IMR-90 (cell line): ENCODE measurements at regions not wholly inside any gene's neighbourhood (a gene's known extent, or its start where the extent isn't known, plus 50 kb on each side); places are given as distances from the start of the nearest gene placed in this dataset.

ENCODE experiments used
- ATAC-seq: fragments of 200-7000 bp; cut with Tn5 transposase; 2 replicates; pipeline ENCODE4 v1.9.1; 2020; ENCODE audit warnings: low read depth, mild to moderate bottlenecking, moderate library complexity
- BruUV-seq: library from RNA; stranded (reverse); fragments of 400-500 nt; replicated peaks from 2 replicates; lab custom pipeline; 2021; lab: Mats Ljungman, UMichigan
- CTCF ChIA-PET: fragments of 300-600 bp; formaldehyde crosslinking; extraction: SDS; loops from one replicate; lab custom pipeline; 2021; ENCODE audit warnings: antibody characterized with exemption; lab: Yijun Ruan, JAX
- POLR2A ChIA-PET: fragments of 300-600 bp; sonication (Branson Sonifier 250); formaldehyde crosslinking; loops from one replicate; lab custom pipeline; 2022; ENCODE audit warnings: antibody characterized with exemption; ENCODE audit not compliant: unreplicated experiment; lab: Charles Lee
- DNase-seq: peaks from one replicate; pipeline ENCODE4 v3.0.0; 2013
- H2AFZ ChIP-seq: replicated peaks from 2 replicates; pipeline ENCODE3; 2013; ENCODE audit warnings: low read length, mild to moderate bottlenecking; ENCODE audit not compliant: poor library complexity
- H2AK5ac ChIP-seq: 2 replicates; pipeline ENCODE4 v1.6.1; 2013; ENCODE audit warnings: low read depth, low read length, inconsistent platforms
- H2AK9ac ChIP-seq: replicated peaks from 2 replicates; pipeline ENCODE3; 2013; ENCODE audit warnings: mild to moderate bottlenecking, low read depth, low read length, moderate library complexity; ENCODE audit not compliant: poor library complexity
- H2BK120ac ChIP-seq: 2 replicates; pipeline ENCODE4 v1.6.1; 2013; ENCODE audit warnings: low read depth, low read length, inconsistent platforms
- H2BK15ac ChIP-seq: 3 replicates; pipeline ENCODE4 v1.6.1; 2013; ENCODE audit warnings: low read depth, low read length, inconsistent platforms
- H2BK20ac ChIP-seq: 2 replicates; pipeline ENCODE4 v1.6.1; 2013; ENCODE audit warnings: low read depth, mild to moderate bottlenecking, inconsistent platforms, low read length, moderate library complexity
- H2BK5ac ChIP-seq: 2 replicates; pipeline ENCODE4 v1.6.1; 2013; ENCODE audit warnings: mild to moderate bottlenecking, low read depth, low read length, inconsistent platforms; ENCODE audit not compliant: poor library complexity, severe bottlenecking
- H3K14ac ChIP-seq: replicated peaks from 2 replicates; pipeline ENCODE4 v1.6.1; 2013; ENCODE audit warnings: low read depth, low read length, inconsistent platforms
- H3K18ac ChIP-seq: 2 replicates; pipeline ENCODE4 v1.6.1; 2013; ENCODE audit warnings: low read depth, low read length, control low read depth
- H3K23ac ChIP-seq: 2 replicates; pipeline ENCODE4 v1.6.1; 2013; ENCODE audit warnings: low read depth, low read length, inconsistent platforms
- H3K27ac ChIP-seq: 2 replicates; pipeline ENCODE4 v1.5.1; 2013; ENCODE audit warnings: mild to moderate bottlenecking, control low read depth, low read length; ENCODE audit not compliant: insufficient read depth
- H3K27me3 ChIP-seq: 2 replicates; pipeline ENCODE4 v1.6.1; 2013; ENCODE audit warnings: low read length; ENCODE audit not compliant: control insufficient read depth, insufficient read depth
- H3K36me3 ChIP-seq: 2 replicates; pipeline ENCODE4 v1.6.1; 2013; ENCODE audit warnings: low read length, mixed read lengths; ENCODE audit not compliant: control insufficient read depth, insufficient read depth
- H3K4ac ChIP-seq: 2 replicates; pipeline ENCODE4 v1.6.1; 2013; ENCODE audit warnings: low read depth, low read length, inconsistent platforms
- H3K4me1 ChIP-seq: 2 replicates; pipeline ENCODE4 v1.6.1; 2013; ENCODE audit warnings: low read length, mixed read lengths; ENCODE audit not compliant: control insufficient read depth, insufficient read depth
- H3K4me2 ChIP-seq: 2 replicates; pipeline ENCODE4 v1.6.1; 2013; ENCODE audit warnings: low read depth, mild to moderate bottlenecking, control low read depth, low read length, moderate library complexity
- H3K4me3 ChIP-seq: 2 replicates; pipeline ENCODE4 v1.5.1; 2013; ENCODE audit warnings: low read depth, mild to moderate bottlenecking, control low read depth, low read length, moderate library complexity; ENCODE audit not compliant: insufficient read depth
- H3K56ac ChIP-seq: 2 replicates; pipeline ENCODE4 v1.6.1; 2013; ENCODE audit warnings: low read length, inconsistent platforms; ENCODE audit not compliant: insufficient read depth; ENCODE audit errors: extremely low read depth
- H3K79me1 ChIP-seq, 2 experiments: 2 replicates each; pipeline ENCODE4 v1.6.1; 2013; ENCODE audit warnings: low read length in 2 of 2, inconsistent platforms in 1 of 2, low read depth in 1 of 2
- H3K9ac ChIP-seq: 2 replicates; pipeline ENCODE4 v1.6.1; 2013; ENCODE audit warnings: low read depth, low read length, control low read depth
- H3K9me1 ChIP-seq: 2 replicates; pipeline ENCODE4 v1.6.1; 2013; ENCODE audit warnings: low read length, inconsistent platforms; ENCODE audit not compliant: insufficient read depth
- H3K9me3 ChIP-seq: 2 replicates; pipeline ENCODE4 v1.6.1; 2013; ENCODE audit warnings: low read length; ENCODE audit not compliant: control insufficient read depth, insufficient read depth
- H4K20me1 ChIP-seq: 2 replicates; pipeline ENCODE4 v1.6.1; 2013; ENCODE audit warnings: low read length, inconsistent platforms; ENCODE audit not compliant: insufficient read depth
- H4K5ac ChIP-seq: 2 replicates; pipeline ENCODE4 v1.6.1; 2013; ENCODE audit warnings: mild to moderate bottlenecking, low read depth, low read length, control low read depth
- H4K8ac ChIP-seq, 2 experiments: 2 replicates each; pipeline ENCODE4 v1.6.1; 2013; ENCODE audit warnings: low read depth in 2 of 2, low read length in 2 of 2, control low read depth in 1 of 2, inconsistent platforms in 1 of 2
- H4K91ac ChIP-seq: 2 replicates; pipeline ENCODE4 v1.6.1; 2013; ENCODE audit warnings: low read depth, low read length, inconsistent platforms; ENCODE audit not compliant: insufficient read depth
- CHD1 ChIP-seq: IDR thresholded peaks from 2 replicates; pipeline ENCODE4 v1.6.1; 2012; ENCODE audit warnings: low read depth, low read length, improper control_type of control experiment
- POLR2A ChIP-seq: IDR thresholded peaks from 2 replicates; pipeline ENCODE4 v1.6.1; 2012; ENCODE audit warnings: mild to moderate bottlenecking, low read depth, low read length
- RAD21 ChIP-seq: IDR thresholded peaks from 2 replicates; pipeline ENCODE4 v1.6.1; 2012; ENCODE audit warnings: low read length, improper control_type of control experiment
- WGBS, 2 experiments: methylation state at CpG; one replicate each; pipeline versions ENCODE4 v1.1.5 to v1.1.7; 2013; ENCODE audit warnings: missing lambda C conversion rate in 2 of 2; ENCODE audit not compliant: insufficient read length in 1 of 2; ENCODE audit errors: extremely low coverage in 2 of 2; 5-methylcytosine and 5-hydroxymethylcytosine counted together
- dilution Hi-C: fragments of 300-500 bp; cut with HindIII; formaldehyde crosslinking; loops from one replicate; pipeline ENCODE4 v1.14.3; 2018; ENCODE audit warnings: low sequenced_read_pairs; ENCODE audit not compliant: unreplicated experiment
- in situ Hi-C: fragments of 300-500 bp; cut with MboI; formaldehyde crosslinking; loops from 3 replicates; pipeline ENCODE4 v1.14.3; 2019; ENCODE audit warnings: low sequenced_read_pairs, inconsistent platforms, mixed read lengths
- intact Hi-C: fragments of 100-400 bp; cut with micrococcal nuclease; formaldehyde crosslinking; loops from 2 replicates; pipeline ENCODE4 v1.10.0; 2022

- Histone ChIP-seq H3K4ac (no peak overlapping the region), H4K20me1 (no peaks in the 10 kb centered on the region), H3K23ac (no peak overlapping the region), H3K9ac (no peak overlapping the region), H2BK20ac (no peak overlapping the region), H3K18ac (no peak overlapping the region), H3K4me3 (no peak overlapping the region), H2AFZ (no peak overlapping the region), H3K4me2 (no peak overlapping the region), H3K27ac (no peak overlapping the region), H4K8ac (no peak overlapping the region), H3K14ac (no peak overlapping the region), H2BK120ac (no peak overlapping the region), H3K4me1 (no peaks in the 10 kb centered on the region), H3K36me3 (no peaks in the 10 kb centered on the region), H2AK9ac (no peak overlapping the region), H2AK5ac (no peak overlapping the region), H3K79me1 (no peaks in the 10 kb centered on the region), H2BK5ac (no peak overlapping the region), H2BK15ac (no peak overlapping the region), H4K91ac (no peak overlapping the region), H3K27me3 (no peaks in the 10 kb centered on the region), H3K9me1 (no peaks in the 10 kb centered on the region), H3K56ac (no peak overlapping the region), H4K5ac (no peak overlapping the region), H3K9me3 (no peaks in the 10 kb centered on the region)
- in situ Hi-C loops (no loop called here), dilution Hi-C loops (no loop called here), intact Hi-C loops (no loop called here)
- ChIA-PET POLR2A (no interaction called here), CTCF (no interaction called here)
- no peak for ATAC-seq
- no CpG with 5 or more reads among the region's 2 CpGs for WGBS, 2 experiments
- TF ChIP-seq RAD21 (no peak), CHD1 (no peak), POLR2A (no peak)
- no peak for DNase-seq
- no TSS peak for BruUV-seq
Measured at GRCh38 chr16:60655514-60656153, 1380.6 kb downstream of the CDH8 start.
